SH-SY5Y (cell line): ENCODE measurements at regions not wholly inside any gene's neighbourhood (a gene's known extent, or its start where the extent isn't known, plus 50 kb on each side); places are given as distances from the start of the nearest gene placed in this dataset.

Experiments used
- GATA2 ChIP-seq: IDR thresholded peaks from 2 replicates; pipeline ENCODE4 v1.6.1; 2011; ENCODE audit warnings: mild to moderate bottlenecking, low read depth, low read length
- GATA3 ChIP-seq: IDR thresholded peaks from 2 replicates; pipeline ENCODE4 v1.6.1; 2011; ENCODE audit warnings: low read depth, mild to moderate bottlenecking, low read length, moderate library complexity

- TF ChIP-seq GATA2, result no peak
- no peak for TF ChIP-seq GATA3
These were observed 146.6 kb downstream of the ASCL4 start for GRCh38 chr12:107921062-107921461.
